B cell (primary cell): ENCODE measurements at regions not wholly inside any gene's neighbourhood (a gene's known extent, or its start where the extent isn't known, plus 50 kb on each side); places are given as distances from the start of the nearest gene placed in this dataset.

Source experiments
- CTCF ChIP-seq: fragments of 200-600 bp; IDR thresholded peaks from one replicate; pipeline ENCODE4 v1.8.0; 2022; ENCODE audit warnings: antibody characterized with exemption, mild to moderate bottlenecking
- EZH2 ChIP-seq: IDR thresholded peaks from 2 replicates; pipeline ENCODE4 v1.6.1; 2012; ENCODE audit warnings: borderline replicate concordance, low read depth, mild to moderate bottlenecking, moderate library complexity, low read length; ENCODE audit not compliant: insufficient read depth, poor library complexity, severe bottlenecking

- TF ChIP-seq EZH2: no peak
- no peak for TF ChIP-seq CTCF
Observed at GRCh38 chr5:62190931-62191330, 115.1 kb upstream of the KIF2A start.
